ENCODE measurements at regions not wholly inside any gene's neighbourhood (a gene's known extent, or its start where the extent isn't known, plus 50 kb on each side); places are given as distances from the start of the nearest gene placed in this dataset.

DNA sequence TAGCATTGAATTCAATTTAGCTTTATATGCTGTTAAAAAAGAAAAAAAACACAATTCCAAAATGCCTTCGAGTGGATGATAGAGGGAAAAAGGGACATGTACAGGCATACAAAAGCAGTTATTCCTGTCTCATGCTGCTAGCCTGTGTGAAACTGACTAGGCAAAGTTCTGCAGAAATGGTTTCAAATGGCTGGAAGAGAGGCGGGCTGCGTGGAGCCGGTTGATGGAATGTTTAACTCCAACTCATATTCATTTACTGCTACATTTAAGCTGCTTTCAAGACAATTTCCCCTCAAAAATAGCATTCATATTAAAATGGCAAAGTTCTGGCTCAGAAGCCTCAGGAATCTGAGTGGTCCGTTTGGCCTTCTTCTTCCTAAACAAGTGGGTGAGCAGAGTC is 143.8 kb upstream of the PPARGC1A start:
- no peak for DNase-seq

- peak; percentile 6 to 22 (median 13) for DNase-seq
Observed at GRCh38 chr4:24032371-24032989, 142.6 kb upstream of the PPARGC1A start.

- no peak for DNase-seq
Observed at GRCh38 chr4:24026596-24026995, 136.7 kb upstream of the PPARGC1A start.

- no peak for DNase-seq
Observed at GRCh38 chr4:24024605-24025004, 134.8 kb upstream of the PPARGC1A start.

- DNase-seq: no peak
Observed at GRCh38 chr4:24024157-24024556, 134.3 kb upstream of the PPARGC1A start.

- no peak for DNase-seq
Observed at GRCh38 chr4:24015782-24016181, 125.9 kb upstream of the PPARGC1A start.

GRCh38 chr4:24013668-24014422 is 124.0 kb upstream of the PPARGC1A start:
- DNase-seq: no peak

DNA sequence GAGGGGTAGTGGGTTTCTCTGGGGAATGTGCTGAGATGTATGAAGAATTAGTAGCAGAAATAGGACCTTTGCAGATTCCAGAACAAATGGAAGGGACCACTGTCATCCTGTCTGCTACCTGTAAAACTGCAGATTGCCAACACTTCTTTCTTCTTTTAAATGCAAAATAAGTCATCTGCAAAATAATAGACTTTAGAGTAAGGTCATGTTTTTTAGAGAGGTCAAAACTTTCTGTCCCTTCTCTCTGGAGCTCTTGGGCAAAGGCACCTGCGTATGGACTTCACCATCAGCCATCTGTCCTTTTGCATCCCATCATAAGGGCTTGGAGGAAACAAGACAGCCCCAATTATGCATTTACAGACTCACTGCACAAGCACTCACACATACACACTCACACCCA is 121.1 kb upstream of the PPARGC1A start:
- DNase-seq: no peak

DNA sequence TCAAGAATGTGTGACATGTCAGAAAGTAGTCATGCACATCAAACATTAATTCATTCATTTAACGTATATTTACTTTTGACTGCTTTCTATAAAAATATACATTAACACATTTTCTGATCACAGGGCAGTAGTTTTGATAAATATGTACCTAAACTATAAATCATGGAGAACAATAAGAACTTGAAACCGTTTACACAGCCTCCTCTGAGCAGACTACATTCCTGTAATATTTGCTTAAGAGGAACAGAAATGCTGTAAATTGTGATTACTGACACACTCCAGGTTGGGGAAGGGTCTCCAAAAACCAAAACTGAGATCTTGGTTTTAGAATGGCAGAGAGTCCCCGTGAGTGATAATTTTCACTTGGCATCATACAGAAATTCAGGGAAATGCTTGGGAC is 120.7 kb upstream of the PPARGC1A start:
- no peak for DNase-seq

DNA sequence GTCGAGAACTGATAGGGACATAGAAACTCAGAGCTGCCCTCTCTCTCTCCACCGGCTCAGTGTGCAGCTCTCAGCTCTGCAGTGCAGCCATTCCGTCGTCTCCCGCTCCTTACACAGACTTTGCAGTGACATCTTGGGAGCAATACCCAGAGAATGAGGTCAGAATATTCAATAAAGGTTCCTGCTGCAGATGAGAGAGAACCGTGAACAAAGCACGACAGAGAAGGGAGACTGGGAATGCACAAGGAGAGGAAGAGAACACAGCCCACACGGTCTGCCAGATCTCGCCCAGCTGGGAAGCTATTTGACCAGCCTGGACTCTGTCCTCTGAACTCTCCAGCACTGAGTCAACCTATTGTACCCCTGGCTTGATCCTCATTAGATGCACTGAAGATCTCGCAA is 118.0 kb upstream of the PPARGC1A start:
- no peak for DNase-seq

DNA sequence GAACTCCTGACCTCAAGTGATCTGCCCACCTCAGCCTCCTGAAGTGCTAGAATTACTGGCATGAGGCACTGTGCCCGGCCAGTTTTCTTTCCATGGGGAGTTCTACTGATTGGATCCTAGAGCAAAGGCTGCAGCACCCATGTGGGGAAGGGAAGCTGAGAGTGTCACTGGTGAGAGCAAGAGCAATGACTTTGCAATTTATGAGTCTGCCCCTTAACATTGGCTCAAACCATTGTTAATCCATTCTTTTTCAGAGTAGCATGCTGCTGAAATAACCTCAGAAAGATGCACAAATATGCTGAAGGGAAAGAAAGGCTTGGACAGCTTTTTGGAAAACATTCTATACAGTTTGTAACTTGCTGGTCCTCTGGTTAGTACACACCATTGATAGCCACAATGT is 116.4 kb upstream of the PPARGC1A start:
- no peak for DNase-seq

DNA sequence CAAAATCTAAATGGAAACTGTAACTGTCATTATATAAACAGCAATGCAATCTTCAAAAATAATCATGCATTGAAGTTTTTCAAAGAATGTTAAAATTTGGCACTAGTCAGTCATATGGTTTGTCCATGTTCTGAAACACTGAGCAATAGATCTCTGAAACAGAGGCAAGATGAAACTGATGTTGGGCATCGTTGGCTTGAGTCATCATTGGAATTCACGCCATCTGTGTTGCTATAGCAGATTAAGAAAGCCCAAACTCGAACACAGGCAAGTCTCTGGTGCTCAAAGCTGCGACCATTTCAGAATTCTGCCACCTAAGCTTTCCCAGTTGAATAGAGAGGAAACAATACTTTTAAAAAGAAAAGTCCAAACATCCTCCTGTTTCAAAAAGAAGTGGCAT is 114.1 kb upstream of the PPARGC1A start:
- DNase-seq: no peak

DNA sequence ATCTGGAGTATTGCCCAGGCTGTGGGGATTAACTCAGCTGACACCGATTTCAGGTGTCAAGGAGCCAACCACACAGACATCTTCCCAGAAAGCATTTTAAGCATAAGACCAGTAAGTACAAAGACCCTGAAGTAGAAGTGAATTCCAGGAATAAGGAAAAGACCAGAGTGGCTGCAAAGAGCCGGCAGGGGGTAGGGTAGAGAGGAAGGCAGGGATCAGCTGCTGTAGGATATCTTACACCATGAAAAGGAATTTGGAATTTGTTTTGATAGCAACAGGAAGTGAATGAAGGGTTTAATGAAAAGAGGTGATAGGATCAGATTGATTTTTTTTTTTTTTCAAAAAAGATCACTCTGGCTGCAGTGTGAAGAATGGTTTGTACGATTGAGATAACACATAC is 113.6 kb upstream of the PPARGC1A start:
- DNase-seq: no peak

DNA sequence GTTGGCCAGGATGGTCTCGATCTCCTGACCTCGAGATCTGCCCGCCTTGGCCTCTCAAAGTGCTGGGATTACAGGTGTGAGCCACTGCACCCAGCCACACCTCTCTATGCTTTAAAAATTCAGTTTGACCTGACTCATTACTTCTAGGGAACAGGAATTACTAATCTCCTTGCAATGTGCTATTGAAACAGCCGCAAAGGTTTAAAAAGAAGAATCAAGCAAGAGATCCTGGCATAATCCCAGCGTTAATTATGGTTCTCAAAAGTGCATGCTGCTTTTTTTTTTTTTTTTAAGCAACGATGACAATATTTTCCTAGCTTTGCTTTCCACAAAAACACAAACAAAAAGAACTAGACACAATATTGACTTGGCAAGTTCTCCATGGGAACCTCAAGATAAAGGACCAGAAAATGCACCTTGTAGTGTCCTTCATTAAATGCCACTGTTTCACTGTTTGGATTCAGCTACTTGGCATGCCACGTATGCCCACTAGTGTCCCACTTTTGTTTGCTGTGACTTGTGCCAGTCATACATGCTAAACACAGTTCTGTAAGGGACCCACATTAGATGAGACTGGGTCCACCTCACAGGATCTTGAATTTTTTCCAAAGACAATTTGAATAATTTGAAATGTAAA is 112.6 kb upstream of the PPARGC1A start:
- no peak for DNase-seq

- DNase-seq: no peak
Observed at GRCh38 chr4:24001486-24002329, 111.9 kb upstream of the PPARGC1A start.

- no peak for DNase-seq
Observed at GRCh38 chr4:24000470-24000831, 110.6 kb upstream of the PPARGC1A start.

GRCh38 chr4:23999714-24000469 is 110.0 kb upstream of the PPARGC1A start:
- no peak for DNase-seq

- no peak for DNase-seq
Observed at GRCh38 chr4:23993373-23993772, 103.5 kb upstream of the PPARGC1A start.

GRCh38 chr4:23991444-23991843 is 101.6 kb upstream of the PPARGC1A start:
- DNase-seq: no peak

GRCh38 chr4:23986270-23986669 is 96.4 kb upstream of the PPARGC1A start:
- DNase-seq: no peak

- no peak for DNase-seq
Observed at GRCh38 chr4:23981328-23981727, 91.5 kb upstream of the PPARGC1A start.

GRCh38 chr4:23979534-23979933 is 89.7 kb upstream of the PPARGC1A start:
- no peak for DNase-seq

- DNase-seq: no peak
Observed at GRCh38 chr4:23978002-23978401, 88.2 kb upstream of the PPARGC1A start.

Data from suppressor macrophage treated with lipopolysaccharide for 1 hour (primary cell).